Activated T-cell treated with anti-CD3 and anti-CD28 coated beads for 1 hour (primary cell): ENCODE measurements at regions not wholly inside any gene's neighbourhood (a gene's known extent, or its start where the extent isn't known, plus 50 kb on each side); places are given as distances from the start of the nearest gene placed in this dataset.
"Not testable (repeated sequence)": the region's sequence is repeated elsewhere in the genome, so short reads cannot be mapped to it uniquely, and the experiment has no call there.

Source experiments
- DNase-seq: peaks from one replicate; pipeline ENCODE4 v3.0.0-alpha.2; 2020; ENCODE audit warnings: low read depth

DNA sequence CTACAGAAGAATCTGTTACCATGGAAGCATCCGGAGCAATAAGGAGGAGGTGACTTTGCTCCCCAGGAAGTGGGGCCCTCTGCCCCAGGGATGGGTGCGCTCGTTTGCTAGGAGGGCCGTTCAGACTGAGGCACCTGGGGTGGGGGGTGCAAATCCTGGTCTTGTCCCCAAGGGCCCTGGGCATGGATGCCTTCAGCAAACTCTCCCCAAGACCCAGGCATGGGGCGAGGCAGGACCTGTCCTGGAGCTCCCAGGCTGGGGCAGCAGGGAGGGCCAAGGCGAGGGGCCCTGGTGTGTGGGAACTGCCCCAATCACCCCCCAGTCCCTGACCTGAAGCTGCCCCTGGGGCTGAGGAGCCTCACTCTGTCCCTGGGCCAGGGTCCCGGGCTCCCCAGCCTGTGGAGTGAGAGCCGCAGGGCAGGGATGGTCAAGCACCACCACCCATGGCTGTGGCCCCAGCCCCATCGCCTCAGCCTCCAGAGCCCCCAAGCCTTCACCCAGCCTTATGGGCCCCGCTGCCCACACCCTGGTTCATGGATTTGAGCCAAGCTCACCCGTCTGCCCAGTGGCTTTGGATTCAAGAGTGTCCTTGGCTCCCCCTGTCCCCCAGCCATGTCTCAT lies 240.6 kb upstream of the SGCG start:
- no peak for DNase-seq

- no peak for DNase-seq
Observed at GRCh38 chr13:22940736-22941135, 240.0 kb upstream of the SGCG start.

- DNase-seq = not testable (repeated sequence)
Observed at GRCh38 chr13:22941495-22941894, 239.3 kb upstream of the SGCG start.

DNA sequence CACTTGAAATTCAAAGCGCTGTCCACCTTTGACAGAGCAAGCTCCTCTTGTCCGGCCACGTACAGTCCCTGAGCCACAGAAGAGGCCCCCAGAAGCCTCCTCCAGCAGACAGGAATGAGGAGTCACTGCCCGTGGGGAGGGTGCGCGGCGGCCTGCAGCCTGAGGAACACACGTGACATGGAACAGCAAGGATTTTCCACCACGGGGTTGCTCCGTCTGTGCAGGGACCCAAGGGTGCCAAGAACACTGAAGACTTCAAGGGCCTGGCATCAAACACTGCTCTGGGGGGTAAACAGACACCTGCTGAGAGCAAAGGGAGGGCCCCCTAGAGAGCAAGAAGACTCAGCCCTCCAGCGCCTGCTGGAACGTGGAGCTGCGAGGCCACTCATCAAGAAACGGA lies 237.9 kb upstream of the SGCG start:
- not testable (repeated sequence) for DNase-seq

DNA sequence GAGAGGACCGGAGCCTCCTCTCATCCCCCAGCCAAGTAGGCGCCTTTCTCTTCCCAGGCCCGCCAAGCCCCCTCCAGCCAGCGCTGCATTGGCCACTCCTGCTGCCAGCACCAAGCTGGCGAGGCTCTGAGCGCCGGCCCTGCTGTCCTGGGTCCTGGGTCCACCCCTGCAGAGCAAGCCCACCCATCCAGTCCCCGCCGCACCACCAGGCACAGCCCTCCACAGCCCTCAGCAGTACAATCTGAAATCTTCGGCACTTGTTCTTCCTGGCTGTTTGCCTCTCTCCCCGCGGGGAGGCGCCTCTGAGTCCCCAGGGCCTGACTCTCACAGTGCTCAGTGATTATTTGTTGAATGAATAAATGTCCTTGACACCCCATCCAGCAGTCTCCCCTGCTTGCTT lies 236.4 kb upstream of the SGCG start:
- DNase-seq = no peak

- DNase-seq = no peak
Observed at GRCh38 chr13:22945321-22946226, 235.2 kb upstream of the SGCG start.

DNA sequence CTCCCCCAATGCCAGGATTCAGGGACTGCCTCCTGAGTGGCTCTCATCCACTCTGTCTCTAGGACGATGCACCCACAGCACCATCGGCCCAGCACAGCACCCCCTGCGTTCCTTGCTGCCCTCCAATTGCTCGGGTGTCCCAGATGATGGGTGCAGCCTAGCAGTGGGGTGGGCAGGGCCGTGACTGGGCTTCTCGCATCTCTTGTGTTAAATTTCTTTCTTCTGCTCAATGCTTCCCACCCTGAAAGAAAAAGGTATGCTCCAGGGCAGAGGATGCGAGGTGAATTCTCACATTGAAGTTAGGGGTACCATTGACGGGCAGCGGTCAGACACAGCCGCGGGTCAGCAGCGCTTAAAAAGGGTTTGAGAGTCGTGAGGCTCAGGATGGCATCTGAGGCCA lies 232.4 kb upstream of the SGCG start:
- no peak for DNase-seq

- DNase-seq = not testable (repeated sequence)
Observed at GRCh38 chr13:22952018-22952417, 228.8 kb upstream of the SGCG start.

- DNase-seq = not testable (repeated sequence)
Observed at GRCh38 chr13:22955147-22955546, 225.6 kb upstream of the SGCG start.

GRCh38 chr13:22956456-22957115 lies 224.2 kb upstream of the SGCG start:
- not testable (repeated sequence) for DNase-seq

GRCh38 chr13:22959859-22960258 lies 220.9 kb upstream of the SGCG start:
- DNase-seq = not testable (repeated sequence)

DNA sequence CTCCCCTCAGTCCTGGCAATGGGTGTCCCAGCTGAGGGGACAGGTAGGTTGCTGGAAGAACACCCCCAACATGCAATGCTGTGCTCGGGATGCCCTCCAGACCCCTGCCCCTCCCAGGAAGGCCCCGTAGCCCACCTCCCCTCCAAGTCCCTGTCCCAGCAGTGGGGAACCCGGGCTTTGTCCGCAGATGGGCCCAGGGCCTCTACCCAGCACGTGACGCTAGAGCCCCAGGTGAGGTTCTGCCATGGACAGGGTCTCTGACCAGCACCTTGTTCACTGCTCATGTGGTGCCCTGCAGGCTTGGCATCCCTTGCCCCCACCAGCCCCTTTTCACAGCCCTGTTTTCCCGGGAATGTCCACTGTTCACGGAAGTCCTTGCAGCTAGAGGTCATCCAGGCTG lies 220.0 kb upstream of the SGCG start:
- no peak for DNase-seq

GRCh38 chr13:22961342-22961741 lies 219.4 kb upstream of the SGCG start:
- not testable (repeated sequence) for DNase-seq

DNA sequence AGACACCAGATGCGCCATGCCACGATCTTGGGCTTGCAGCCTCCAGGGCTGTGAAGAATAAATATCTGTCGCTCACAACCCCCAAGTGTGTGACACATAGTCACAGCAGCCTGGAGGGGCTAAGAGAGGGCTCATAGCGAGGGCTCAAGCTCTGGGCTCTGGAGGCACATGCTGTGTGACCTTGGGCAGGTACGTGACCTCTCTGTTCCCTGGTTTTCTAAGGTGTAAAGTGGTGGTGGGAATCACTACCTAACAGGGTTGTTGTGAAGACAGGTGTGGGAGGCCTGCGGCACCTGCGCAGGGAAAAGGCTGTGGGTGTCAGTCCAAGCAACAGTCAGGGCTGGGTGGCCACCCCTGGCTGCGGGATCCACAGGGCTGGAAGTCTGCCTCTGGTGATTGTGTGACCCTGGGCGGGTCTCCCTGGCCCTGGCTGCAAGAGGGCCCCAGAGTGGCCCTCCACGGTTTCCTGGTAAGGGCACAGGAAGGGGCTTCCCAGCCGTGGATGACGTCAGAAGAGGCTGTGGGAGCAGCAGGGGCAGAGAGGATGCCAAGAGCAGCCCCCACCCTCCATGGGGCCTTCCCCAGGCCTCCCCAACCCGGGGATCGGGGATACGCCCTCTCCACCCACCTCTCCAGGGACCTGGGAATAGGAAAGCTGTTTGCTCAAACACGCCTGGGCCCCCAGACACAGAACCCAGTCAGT lies 218.8 kb upstream of the SGCG start:
- no peak for DNase-seq

DNA sequence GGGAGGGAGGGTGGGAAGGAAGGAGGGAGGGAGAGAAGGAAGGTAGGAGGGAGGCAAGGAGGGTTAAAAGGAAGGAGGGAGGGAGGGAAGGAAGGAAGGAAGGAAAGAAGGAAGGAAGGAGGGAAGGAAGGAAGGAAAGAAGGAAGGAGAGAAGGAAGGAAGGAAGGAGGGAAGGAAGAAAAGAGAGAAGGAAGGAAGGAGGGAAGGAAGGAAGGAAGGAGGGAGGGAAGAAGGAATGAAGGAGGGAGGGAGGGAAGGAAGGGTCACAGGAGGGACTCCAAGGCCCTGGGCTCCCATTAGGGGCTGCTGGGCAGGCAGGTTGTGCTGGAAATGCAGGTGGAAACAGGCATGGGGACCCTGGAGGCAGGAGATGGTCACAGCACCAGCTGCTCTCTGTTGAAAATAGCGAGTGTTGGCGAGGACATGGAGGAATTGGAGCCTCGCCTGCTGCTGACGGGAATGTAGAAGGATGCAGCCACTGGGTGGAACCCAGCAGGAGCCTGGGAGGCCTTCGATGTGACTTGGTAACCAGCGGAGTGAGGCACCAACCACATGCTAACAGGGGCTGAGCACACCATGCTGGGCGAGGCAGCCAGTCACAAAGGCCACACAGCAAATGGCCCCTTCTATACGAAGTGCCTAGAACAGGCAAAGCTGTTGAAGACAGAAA lies 217.3 kb upstream of the SGCG start:
- not testable (repeated sequence) for DNase-seq

- no peak for DNase-seq
Observed at GRCh38 chr13:22964245-22964966, 216.4 kb upstream of the SGCG start.

- not testable (repeated sequence) for DNase-seq
Observed at GRCh38 chr13:22965011-22965857, 215.5 kb upstream of the SGCG start.

DNA sequence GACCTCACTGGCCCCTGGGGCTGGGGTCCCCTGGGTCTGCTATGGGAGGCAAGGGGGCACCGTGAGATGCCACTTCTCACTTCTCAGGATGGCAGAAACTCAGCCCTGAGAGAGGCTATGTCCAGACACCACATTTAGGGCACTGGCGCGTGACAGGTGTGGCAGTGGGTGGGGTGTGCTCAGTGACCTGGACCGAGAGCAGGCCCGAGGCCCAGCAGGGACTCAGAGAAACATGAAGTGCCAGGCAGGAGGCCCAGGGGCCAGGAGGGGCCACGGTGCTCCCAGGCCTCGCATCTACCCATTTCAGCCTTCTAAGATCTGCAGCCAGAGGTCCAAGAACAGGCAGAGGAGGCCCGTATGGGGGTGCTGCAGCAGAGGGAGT lies 214.9 kb upstream of the SGCG start:
- not testable (repeated sequence) for DNase-seq

- not testable (repeated sequence) for DNase-seq
Observed at GRCh38 chr13:22966753-22967152, 214.0 kb upstream of the SGCG start.

DNA sequence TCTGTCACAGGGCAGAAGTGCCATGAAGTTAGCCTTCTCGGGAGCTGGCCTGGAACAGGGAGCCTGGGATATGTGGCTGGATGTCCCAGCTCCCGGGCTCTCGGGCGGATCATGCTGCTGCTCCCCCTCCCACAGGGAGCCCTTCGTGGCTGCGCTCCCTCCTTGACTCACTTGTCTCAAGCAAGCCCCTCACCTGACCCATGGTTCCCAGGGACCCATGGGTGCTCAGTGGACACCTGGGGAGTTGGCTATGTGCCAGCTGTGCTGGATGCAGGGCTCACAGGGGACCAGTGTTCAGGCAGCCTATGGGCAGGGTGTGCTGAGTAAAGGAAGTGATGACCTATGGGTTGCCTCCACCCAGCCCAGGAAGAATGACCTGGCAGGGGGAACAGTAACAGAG lies 213.1 kb upstream of the SGCG start:
- no peak for DNase-seq
